Loucy (cell line): ENCODE measurements at regions not wholly inside any gene's neighbourhood (a gene's known extent, or its start where the extent isn't known, plus 50 kb on each side); places are given as distances from the start of the nearest gene placed in this dataset.

ENCODE experiments used
- H2AFZ ChIP-seq: fragments of 200-600 bp; sonication (generic); 2 replicates; pipeline ENCODE4 v1.6.0; 2016; ENCODE audit warnings: antibody characterized with exemption, mild to moderate bottlenecking, low read length, moderate library complexity
- H3F3A ChIP-seq: fragments of 200-600 bp; 2 replicates; pipeline ENCODE4 v1.6.0; 2016; ENCODE audit warnings: antibody characterized with exemption, low read depth, mild to moderate bottlenecking
- H3K27me3 ChIP-seq: fragments of 200-600 bp; sonication (generic); 2 replicates; pipeline ENCODE4 v1.6.1; 2014; ENCODE audit warnings: low read length, mild to moderate bottlenecking; ENCODE audit not compliant: insufficient read depth, poor library complexity, severe bottlenecking
- H3K36me3 ChIP-seq: fragments of 200-600 bp; sonication (generic); 2 replicates; pipeline ENCODE4 v1.6.1; 2016; ENCODE audit warnings: low read length; ENCODE audit not compliant: insufficient read depth
- H3K4me1 ChIP-seq: fragments of 200-600 bp; sonication (generic); 2 replicates; pipeline ENCODE4 v1.5.1; 2014; ENCODE audit warnings: low read length, mild to moderate bottlenecking; ENCODE audit not compliant: insufficient read depth, poor library complexity, severe bottlenecking
- H3K4me2 ChIP-seq: fragments of 200-600 bp; sonication (generic); 2 replicates; pipeline ENCODE4 v1.6.0; 2014; ENCODE audit warnings: antibody characterized with exemption, low read length, low read depth, mild to moderate bottlenecking; ENCODE audit not compliant: poor library complexity, severe bottlenecking
- H3K4me3 ChIP-seq: fragments of 200-600 bp; sonication (generic); 2 replicates; pipeline ENCODE4 v1.5.1; 2014; ENCODE audit warnings: low read length, mild to moderate bottlenecking, mixed read lengths; ENCODE audit not compliant: poor library complexity, severe bottlenecking
- H3K79me2 ChIP-seq: fragments of 200-600 bp; sonication (generic); 2 replicates; pipeline ENCODE4 v1.6.1; 2014; ENCODE audit warnings: low read length; ENCODE audit not compliant: insufficient read depth
- H3K9ac ChIP-seq: fragments of 200-600 bp; sonication (generic); 2 replicates; pipeline ENCODE4 v1.6.0; 2014; ENCODE audit warnings: mild to moderate bottlenecking, low read depth, low read length, moderate library complexity; ENCODE audit not compliant: poor library complexity, severe bottlenecking
- H3K9me2 ChIP-seq: fragments of 200-600 bp; sonication (generic); replicated peaks from 2 replicates; pipeline ENCODE4 v1.6.1; 2016; ENCODE audit warnings: low read depth, low read length, mixed read lengths
- H3K9me3 ChIP-seq: fragments of 200-600 bp; sonication (generic); 2 replicates; pipeline ENCODE4 v1.6.1; 2014; ENCODE audit warnings: mild to moderate bottlenecking, antibody characterized with exemption, low read length, low read depth; ENCODE audit not compliant: insufficient read depth
- H4K20me1 ChIP-seq: fragments of 200-600 bp; sonication (generic); 2 replicates; pipeline ENCODE4 v1.6.0; 2014; ENCODE audit warnings: antibody characterized with exemption, low read length, mild to moderate bottlenecking; ENCODE audit not compliant: insufficient read depth, poor library complexity, severe bottlenecking
- EZH2phosphoT487 ChIP-seq: fragments of 200-600 bp; IDR thresholded peaks from 2 replicates; pipeline ENCODE4 v1.6.1; 2018; ENCODE audit warnings: antibody characterized with exemption, mild to moderate bottlenecking, moderate library complexity, borderline replicate concordance
- TF ChIP-seq, protein P1 (sequence below): fragments of 200-600 bp; sonication (generic); conservative IDR thresholded peaks from 2 replicates; pipeline ENCODE4 v1.5.1; 2014; ENCODE audit warnings: mild to moderate bottlenecking, antibody characterized with exemption, low read length

- Histone ChIP-seq H3K4me2 (no peak overlapping the region), H3K79me2 (no peaks in the 10 kb centered on the region), H3K4me3 (no peak overlapping the region), H3K27me3 (no peaks in the 10 kb centered on the region), H3K9ac (no peak overlapping the region), H3F3A (no peaks in the 10 kb centered on the region), H3K9me3 (no peaks in the 10 kb centered on the region), H3K9me2 (no peaks in the 10 kb centered on the region), H3K36me3 (no peaks in the 10 kb centered on the region), H4K20me1 (no peaks in the 10 kb centered on the region), H3K4me1 (no peaks in the 10 kb centered on the region), H2AFZ (no peak overlapping the region)
- TF ChIP-seq, protein P1, sequence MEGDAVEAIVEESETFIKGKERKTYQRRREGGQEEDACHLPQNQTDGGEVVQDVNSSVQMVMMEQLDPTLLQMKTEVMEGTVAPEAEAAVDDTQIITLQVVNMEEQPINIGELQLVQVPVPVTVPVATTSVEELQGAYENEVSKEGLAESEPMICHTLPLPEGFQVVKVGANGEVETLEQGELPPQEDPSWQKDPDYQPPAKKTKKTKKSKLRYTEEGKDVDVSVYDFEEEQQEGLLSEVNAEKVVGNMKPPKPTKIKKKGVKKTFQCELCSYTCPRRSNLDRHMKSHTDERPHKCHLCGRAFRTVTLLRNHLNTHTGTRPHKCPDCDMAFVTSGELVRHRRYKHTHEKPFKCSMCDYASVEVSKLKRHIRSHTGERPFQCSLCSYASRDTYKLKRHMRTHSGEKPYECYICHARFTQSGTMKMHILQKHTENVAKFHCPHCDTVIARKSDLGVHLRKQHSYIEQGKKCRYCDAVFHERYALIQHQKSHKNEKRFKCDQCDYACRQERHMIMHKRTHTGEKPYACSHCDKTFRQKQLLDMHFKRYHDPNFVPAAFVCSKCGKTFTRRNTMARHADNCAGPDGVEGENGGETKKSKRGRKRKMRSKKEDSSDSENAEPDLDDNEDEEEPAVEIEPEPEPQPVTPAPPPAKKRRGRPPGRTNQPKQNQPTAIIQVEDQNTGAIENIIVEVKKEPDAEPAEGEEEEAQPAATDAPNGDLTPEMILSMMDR: no peak
- TF ChIP-seq EZH2phosphoT487: no peak
Measured at GRCh38 chr2:117613101-117613500, 201.4 kb upstream of the DDX18 start.

- TF ChIP-seq, protein P1: no peak
- TF ChIP-seq EZH2phosphoT487: no peak
- Histone ChIP-seq H2AFZ (no peak overlapping the region), H3K9me2 (no peaks in the 10 kb centered on the region), H3K79me2 (no peaks in the 10 kb centered on the region), H3F3A (no peaks in the 10 kb centered on the region), H3K27me3 (no peaks in the 10 kb centered on the region), H3K4me3 (no peak overlapping the region), H4K20me1 (no peaks in the 10 kb centered on the region), H3K4me1 (no peaks in the 10 kb centered on the region), H3K9ac (no peak overlapping the region), H3K36me3 (no peaks in the 10 kb centered on the region), H3K4me2 (no peak overlapping the region), H3K9me3 (no peaks in the 10 kb centered on the region)
Measured at GRCh38 chr2:117614296-117614695, 200.2 kb upstream of the DDX18 start.

DNA sequence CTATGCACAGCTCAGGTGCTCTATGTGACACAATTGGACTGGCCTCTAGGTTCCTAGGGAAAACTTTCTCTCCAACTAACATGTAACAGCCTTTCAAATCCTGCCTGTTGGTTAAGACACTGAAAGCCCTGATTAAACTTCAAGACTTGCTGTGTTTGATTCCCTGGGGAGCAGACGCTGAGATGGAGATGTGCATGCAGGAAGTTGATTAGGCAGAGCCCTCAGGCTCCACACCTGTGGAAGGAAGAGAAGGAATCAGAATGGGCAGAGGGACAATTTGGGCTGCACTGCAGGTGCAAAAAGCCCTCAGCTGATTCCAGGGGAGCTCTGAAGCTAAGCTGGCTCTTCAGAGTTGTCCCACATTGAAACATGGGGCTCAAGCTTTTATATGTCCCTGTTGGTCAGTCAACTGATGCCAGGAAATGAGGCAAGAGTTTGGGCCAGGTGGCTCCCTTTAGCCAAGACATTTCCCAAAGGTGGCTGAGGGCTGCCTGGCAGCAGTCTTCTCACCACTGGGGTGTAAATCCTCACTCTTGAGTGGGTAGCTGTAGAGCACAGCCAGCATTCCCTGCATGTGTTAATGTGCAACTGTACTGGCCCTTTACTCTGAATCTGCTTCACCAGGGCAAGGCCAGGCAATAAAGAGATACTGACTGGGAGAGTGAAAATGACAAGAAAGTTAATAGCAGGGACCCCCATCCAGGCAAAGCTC, 199.5 kb upstream of the DDX18 start:
- Histone ChIP-seq H3K9me2 (no peaks in the 10 kb centered on the region), H4K20me1 (no peaks in the 10 kb centered on the region), H3K9me3 (no peaks in the 10 kb centered on the region), H3K9ac (no peak overlapping the region), H3K4me1 (no peaks in the 10 kb centered on the region), H3K4me3 (no peak overlapping the region), H3K36me3 (no peaks in the 10 kb centered on the region), H3K27me3 (no peaks in the 10 kb centered on the region), H3K79me2 (no peaks in the 10 kb centered on the region), H3F3A (no peaks in the 10 kb centered on the region), H2AFZ (no peak overlapping the region), H3K4me2 (no peak overlapping the region)
- TF ChIP-seq, protein P1: no peak
- no peak for TF ChIP-seq EZH2phosphoT487
